NCI-H2081 treated with DMSO at 0.1 percent for 48 hours (cell line): ENCODE measurements at regions not wholly inside any gene's neighbourhood (a gene's known extent, or its start where the extent isn't known, plus 50 kb on each side); places are given as distances from the start of the nearest gene placed in this dataset.

Experiments used
- DNase-seq: peaks from one replicate; lab custom pipeline; 2025; lab: John Stamatoyannopoulos, UW

DNA sequence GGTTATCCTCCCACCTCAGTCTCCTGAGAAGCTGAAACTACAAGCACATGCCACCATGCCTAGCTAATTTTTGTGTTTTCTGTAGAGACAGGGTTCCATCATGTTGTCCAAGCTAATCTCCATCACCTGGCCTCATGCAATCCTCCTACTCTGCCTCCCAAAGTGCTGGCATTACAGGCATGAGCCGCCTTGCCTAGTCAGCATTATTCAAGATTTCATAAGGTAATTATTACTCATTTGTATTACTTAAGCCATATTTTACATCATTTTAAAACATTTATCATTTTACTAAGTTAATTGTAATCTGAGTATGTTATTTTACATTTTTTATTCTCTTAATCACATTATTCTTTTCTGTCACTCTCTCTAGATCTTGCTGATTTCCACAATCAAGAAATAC, 1575.6 kb downstream of the NCAM2 start:
- DNase-seq: no peak

DNA sequence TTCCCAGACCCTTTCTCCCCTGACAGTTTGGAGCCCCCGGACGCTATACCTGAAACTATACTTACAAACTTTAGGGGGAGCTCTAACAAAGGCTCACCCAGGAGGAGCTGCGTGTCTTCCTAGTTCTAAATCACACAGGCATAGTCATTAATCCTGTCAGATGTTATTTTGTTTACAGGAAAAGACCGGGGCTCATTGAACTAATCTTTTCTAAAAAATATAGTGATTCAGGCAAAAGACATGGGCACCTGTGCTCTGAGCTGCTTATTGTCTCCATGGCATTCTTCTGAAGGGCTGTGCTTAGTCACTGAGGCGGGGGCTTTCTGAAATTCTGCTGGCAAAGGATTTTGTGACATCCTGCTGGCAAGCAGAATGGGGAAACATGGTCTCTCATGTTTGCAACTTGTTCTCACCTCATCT, 1577.0 kb downstream of the NCAM2 start:
- peak; percentile 18 for DNase-seq

DNA sequence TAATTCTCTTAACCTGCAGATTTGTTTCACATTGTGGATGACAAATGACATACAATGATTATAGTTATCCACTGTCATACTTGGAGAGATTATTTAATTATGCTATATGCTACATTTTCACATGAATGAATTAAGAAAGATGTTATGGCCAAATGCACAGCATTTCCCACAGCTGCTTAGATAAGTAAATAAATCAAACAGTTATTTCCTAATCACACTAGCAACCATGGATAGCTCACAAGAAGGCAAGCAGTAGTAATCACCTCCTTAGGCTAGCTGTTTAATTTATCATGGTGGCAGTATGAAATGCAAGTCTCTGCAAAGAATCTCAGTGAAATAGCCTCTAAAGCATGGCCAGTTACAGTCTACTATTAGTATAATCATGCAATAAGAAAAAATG, 1581.5 kb downstream of the NCAM2 start:
- no peak for DNase-seq

DNA sequence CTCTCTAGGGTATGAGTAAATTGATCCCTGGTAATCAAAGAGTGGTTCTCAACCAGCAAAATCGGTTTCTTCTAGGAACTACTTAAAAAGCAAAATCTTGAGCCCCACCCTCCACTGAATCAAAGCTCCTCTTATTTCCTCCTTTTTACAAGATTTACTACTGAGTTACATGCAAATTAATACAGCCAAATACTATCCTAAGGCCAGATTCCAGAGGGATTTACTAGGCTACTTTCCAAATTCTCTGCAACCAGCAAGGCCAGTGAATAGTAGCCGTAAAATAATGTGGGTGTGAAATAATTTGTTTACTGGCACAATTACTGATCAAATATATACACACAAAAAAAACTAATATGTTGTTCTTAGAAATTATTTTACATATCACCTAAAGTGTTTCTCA, 1583.8 kb downstream of the NCAM2 start:
- DNase-seq: no peak

DNA sequence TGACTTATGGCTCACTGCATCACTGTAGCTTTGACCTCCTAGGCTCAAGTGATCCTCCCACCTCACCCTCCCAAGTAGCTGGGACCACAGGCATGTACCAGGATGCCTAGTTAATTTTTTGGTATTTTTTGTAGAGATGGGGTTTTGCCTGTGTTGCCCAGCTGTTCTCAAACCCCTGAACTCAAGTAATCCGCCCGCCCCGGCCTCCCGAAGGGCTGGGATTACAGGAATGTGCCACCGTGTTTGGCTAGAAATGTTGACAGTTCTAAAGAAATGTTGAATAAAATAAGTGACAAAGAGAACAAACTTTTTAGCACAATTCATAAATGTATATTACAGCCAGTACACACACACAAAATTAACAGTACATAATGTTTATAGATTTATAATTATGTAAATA, 1586.1 kb downstream of the NCAM2 start:
- DNase-seq: no peak

DNA sequence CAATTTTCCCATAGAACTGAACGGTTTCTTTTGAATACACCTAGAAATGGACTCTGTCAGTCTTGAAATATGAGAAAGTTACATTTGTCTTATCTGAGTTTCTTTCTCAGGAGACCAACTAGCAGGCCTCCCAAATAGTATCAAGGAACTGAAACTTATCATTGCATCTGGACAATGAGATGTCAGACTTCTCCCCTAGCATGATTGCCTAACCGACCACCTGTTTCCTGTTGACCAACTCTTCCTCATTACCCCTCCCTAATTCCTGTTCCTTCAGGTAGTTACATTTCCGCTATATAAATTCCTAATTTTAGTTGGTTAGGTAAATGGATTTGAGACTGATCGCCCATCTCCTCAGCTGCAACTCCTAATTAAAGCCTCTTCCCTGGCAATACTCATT, 1587.3 kb downstream of the NCAM2 start:
- DNase-seq: no peak

DNA sequence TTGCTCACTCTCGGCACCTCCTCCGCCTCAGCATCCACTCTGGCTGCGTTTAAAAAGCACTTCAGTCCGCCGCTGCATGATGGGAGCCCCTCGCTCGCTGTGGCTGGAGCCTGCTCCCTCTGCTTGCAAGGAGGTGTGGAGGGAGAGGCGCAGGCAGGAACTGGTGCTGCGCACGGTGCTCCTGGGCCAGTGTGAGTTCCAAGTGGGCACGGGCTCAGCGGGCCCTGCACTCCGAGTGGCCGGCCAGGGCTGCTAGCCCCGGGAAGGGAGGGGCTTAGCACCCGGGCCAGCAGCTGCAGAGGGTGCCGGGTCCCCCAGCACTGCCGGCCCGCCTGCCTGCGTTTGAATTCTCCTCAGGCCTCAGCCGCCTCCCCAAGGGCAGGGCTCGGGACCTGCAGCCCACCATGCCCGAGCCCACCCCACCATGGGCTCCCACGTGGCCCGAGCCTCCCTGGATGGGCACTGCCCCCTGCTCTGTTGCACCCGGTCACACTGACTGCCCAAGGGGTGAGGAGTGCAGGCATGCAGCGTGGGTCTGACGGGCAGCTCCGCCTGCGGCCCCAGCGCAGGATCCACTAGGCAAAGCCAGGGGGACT, 1599.5 kb downstream of the NCAM2 start:
- no peak for DNase-seq

DNA sequence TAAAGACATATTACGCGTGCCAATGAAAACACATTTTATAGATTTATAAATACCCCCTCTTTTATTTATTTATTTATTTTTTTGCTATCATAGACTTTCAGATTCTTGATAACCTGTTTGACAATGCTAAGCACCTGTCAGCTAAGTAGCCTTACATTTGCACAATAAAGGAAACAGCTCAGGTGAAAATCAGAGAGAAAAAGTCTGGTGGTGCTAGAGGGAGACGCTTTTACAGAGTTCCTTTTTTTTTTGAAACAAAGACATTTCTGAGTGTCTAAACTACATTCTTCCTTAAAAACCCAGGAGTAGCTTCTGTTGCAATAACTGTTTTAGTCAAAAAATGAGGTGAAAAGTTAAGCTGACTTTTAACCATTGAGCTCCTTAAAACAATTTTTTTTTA, 1611.6 kb downstream of the NCAM2 start:
- no peak for DNase-seq

DNA sequence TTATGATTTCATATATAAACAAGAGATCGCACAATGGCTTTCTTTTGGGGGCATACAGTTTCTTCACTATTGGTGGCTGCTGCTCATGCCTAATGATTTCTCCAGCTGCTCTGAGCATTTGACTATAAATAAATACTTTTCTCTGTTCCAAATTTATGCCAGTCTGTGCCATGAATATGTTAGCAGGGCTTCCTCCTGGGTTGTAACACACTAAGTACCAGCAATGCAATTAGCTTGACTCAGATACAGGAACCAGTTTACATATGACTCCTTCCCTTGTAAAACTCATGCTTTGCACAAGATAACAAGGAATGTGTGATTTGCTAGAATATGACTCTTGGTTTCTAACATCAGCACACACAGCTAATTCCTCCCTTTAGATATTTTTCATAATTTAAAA, 1629.7 kb downstream of the NCAM2 start:
- DNase-seq: no peak

DNA sequence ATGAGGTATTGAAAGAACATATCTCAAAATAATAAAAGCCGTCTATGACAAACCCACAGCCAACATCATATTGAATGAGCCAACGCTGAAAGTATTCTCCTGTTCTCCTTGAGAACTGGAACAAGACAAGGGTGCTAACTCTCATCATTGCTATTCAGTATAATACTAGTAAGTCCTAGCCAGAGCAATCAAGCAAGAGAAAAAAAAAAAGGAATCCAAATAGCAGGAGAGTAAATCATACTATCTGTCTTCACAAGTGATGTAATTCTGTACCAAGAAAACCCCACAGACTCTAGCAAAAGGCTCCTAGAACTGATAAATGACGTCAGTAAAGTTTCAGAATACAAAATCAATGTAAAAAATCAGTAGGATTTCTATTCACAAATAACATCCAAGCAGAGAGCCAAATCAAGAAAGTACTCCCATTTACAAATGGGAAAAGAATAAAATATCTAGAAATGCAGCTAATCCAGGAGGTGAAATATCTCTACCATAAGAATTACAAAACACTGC, 1632.8 kb downstream of the NCAM2 start:
- DNase-seq: no peak

DNA sequence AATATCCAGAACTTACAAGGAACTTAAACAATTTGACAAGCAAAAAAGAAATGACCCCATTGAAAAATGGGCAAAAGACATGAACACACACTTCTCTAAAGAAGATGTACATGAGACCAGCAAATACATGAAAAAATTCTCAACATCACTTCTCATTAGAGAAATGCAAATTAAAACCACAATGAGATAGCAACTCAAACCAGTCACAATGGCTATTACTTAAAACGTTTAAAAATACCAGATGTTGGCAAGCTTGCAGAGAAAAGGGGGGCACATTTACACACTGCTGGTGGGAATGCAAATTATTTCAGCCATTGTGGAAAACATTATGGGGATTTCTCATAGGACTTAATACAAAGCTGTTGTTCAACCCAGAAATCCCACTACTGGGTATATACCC, 1634.0 kb downstream of the NCAM2 start:
- no peak for DNase-seq

DNA sequence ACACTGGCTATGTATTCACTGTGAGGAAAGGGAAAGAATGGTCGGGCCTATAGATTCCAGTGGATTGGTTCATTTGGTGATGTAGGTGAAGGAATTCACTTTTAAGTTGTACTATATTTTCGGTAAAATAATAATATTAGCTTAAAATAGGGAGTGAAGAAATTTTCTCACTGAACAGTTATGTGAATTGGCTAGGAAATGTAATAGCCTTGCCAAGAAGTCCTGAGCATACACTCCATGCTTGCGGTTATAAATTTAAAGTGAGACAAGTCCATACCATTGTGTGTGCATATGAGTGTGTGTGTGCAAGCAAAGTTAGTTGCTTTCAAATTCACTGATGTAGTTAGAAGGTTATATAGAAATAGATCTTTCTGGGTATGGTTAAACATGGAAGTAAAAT, 1651.0 kb downstream of the NCAM2 start:
- no peak for DNase-seq

DNA sequence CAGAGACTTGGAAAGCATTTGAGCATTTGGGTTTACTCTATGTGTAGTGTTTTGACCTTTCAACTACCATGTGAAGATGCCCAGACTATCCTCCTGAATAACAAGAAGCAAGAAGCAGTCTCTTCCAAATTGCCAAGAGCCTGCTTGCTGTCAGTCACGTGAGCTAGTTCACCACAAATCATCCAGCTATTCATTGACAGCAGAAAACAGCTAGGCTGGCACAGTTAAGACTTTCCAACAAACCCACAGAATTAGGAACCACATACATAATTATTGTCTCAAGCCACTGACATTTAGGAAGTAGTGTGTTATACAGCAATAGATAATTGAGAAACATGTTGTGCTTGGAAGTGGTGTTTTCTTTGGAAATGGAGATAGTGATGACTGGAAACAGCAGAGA, 1652.0 kb downstream of the NCAM2 start:
- DNase-seq: no peak

DNA sequence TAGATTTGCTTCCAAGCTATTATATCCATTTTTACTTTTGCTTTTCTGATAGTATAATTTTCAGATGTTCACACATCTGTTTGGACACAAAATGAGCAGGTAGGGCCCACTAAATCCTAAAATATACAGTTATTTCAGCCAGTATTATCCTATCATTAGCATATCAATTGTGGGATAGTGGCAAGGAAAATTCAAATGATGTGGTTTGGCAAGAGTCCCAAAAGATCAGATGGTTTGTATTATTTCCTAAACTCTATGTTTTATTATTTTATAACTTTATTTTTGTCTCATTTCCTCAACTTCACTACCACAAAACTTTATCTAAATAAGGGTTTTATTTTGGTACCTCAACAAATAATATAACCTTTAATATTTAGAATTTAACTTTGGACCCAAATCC, 1659.6 kb downstream of the NCAM2 start:
- DNase-seq: no peak

DNA sequence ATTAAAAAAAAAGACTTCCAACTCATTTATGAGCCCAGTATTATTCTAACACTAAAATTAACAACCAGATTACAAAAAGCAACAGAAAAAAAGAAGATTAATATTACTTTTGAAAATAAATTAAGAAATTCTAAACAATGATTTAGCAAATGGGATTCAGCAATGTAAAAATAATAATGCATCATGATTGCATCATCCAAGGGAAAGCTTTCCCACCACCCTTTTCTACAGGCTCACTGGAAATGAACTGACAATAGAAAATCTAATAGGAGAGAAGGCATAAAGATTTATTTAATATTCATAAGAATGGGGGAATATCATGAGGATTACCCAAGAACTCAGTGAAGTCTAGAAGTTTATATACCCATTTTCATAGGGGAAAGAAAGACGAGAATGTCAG, 1671.9 kb downstream of the NCAM2 start:
- no peak for DNase-seq

DNA sequence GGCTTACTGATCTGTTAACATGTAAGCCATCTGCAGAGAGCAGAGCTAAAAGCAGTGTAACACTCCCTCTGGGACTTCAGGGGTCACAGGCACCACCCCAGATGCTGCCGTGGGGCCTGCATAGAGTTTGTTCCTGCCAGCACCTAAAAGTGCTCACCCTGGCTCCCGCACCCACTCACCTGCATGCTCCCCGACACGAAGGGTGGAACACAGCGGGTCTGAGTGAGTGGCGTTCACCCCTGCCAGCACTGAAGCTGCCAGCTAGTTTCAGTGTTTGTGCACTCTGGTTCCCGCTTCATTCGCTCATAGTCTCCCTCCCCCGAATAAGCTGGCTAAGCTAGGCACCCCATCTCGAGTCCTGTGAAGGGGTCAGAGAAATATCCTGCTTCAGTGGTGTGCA, 1681.0 kb downstream of the NCAM2 start:
- no peak for DNase-seq

DNA sequence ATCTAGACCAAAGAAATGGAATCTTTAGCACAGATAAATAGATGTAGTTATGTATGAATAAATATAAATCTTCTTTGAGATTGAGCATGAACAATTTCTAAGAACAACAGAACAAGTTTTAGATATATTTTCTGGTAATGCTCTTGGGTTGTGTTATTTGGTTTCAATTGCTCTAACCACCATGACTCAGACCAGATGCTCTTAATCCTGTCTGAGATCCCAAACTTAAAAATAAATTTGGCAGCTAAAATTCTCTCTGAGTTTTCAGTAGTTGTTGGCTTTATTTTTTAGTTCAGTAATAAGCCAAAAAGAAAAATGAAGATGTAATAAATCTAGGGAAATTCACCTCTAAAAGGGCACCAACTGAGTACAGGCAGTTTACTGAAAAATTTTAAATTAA, 1693.4 kb downstream of the NCAM2 start:
- DNase-seq: no peak

DNA sequence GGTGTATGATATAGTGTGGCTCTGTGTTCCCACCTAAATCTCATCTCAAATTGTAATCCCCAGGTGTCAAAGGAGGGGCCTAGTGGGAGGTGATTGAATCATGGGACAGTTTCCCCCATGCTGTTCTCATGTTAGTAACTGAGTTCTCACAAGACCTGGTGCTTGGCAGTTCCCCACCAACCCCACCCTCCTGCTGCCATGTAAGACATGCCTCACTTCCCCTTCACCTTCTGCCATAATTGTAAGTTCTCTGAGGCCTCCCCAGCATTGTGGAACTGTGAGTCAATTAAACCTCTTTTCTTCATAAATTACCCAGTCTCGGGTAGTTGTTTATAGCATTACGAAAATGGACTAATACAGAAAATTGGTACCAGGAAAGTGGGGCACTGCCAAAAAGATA, 1705.3 kb downstream of the NCAM2 start:
- no peak for DNase-seq

DNA sequence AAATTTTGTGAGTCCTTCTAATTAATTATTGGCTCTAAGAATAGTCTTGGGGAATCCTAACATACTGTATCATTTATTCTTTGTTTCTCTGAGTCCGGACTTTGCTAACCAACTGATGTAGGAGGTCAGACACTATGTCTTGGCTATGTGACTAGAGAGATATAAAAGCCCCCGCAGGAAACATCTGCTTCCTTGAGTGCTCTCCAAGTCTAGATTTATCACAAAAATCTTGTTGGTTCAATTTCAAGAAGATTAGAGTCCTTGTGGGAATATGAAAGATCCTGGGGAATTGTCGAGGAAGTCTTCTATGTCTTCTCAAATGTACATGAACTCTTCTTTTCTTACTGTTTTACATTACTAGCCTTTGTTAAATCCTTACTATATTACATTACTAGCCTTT, 1712.5 kb downstream of the NCAM2 start:
- no peak for DNase-seq

DNA sequence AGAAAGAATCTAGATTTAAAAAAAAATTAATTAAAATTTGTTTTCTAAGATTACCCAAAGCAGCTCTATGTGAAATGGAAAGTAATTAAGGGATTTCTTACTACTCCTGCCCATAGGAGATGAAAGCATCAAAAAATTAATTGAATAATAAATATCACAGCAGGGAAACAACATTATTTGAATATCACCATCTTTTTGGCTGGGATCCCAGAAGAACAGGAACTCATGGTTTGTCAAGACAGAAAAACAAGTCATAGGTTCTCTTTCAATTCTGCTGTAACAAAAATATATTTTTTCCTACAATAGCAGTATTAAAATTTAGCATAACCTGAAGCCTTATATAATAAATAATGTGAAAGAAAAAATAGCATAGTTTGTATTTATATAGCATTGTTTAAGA, 1713.4 kb downstream of the NCAM2 start:
- DNase-seq: no peak

DNA sequence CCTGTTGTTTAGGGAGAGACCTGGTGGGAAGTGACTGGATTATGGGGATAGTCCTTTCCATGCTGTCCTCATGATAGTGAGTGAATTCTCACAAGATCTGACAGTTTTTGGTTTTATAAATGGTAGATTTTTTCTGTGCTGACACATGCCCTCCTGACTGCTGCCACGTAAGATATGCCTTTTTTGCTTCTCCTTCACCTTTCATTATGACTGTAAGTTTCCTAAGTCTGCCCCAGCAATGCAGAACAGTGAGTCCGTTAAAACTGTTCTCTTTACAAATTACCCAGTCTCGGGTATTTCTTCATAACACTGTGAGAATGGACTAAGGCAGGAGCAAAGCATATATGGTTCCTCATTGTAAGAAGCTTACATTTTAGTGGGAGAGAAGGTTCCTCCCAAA, 1727.2 kb downstream of the NCAM2 start:
- no peak for DNase-seq

DNA sequence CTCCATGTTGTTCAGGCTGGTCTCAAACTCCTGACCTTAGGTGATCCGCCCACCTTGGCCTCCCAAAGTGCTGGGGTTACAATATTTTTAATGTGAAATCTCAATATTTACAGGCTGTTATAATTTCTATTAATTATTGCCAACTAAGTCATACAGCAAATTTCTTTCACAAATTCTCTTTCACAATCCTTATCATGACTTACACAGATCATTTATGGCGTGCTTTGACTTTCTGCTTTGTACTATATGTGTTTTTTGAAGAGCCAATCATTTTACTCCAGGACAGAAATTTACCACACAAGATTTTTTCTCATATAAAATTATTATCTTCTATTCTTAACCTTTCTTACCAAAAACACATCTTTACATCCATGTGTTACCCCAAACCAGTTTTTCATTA, 1729.9 kb downstream of the NCAM2 start:
- DNase-seq: no peak

DNA sequence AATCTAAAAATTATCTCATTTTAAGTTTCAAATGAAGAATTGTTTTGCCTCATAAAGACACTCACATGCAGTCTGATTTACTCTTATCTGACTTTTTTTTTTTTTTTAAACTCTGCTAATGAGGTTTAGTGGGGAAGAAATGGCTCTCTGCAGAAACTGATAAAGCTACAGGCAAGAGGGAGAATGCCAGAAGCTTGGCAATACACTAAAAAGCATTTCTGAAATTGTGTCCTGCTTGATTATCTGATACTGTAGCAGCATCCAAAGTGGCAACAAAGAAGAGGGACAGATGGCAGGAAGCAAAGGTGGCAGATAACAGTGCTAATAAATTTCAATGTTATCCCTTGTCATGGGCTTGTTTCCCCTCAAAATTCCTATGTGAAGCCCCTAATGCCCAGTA, 1744.9 kb downstream of the NCAM2 start:
- DNase-seq: no peak

DNA sequence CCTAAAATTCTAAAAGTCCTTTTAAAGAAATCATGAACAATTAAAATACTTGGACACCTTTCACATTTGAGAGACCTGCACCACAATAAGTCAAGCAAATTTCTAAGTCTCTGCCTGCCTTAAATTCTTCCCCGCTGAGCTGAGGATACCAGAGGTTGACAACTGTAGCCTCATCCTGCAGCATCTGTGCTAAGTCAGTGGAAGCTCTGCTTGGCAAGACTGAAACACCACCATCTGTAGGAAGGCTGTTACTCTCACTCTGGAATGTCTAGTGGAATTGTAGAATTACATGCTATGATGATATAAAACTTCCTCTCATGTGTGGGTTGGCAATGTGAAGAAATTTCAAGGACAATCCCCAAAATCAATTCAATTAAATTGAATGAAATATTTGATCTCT, 1756.5 kb downstream of the NCAM2 start:
- no peak for DNase-seq

DNA sequence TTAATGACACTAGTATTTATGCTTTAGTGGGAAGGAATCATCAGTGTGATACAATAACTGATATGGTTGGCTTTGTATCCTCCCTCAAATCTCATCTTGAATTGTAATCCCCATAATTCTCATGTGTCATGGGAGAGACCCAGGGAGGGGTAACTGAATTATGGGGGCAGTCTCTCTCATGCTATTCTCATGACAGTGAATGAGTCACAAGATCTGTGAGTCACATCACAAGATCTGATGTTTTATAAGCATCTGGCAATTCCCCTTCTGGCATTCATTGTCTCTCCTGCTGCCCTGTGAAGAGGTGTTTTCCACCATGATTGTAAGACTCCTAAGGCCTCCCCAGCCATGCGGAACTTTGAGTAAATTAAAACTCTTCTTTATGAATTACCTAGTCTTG, 1760.3 kb downstream of the NCAM2 start:
- DNase-seq: no peak
